ENCODE measurements at regions not wholly inside any gene's neighbourhood (a gene's known extent, or its start where the extent isn't known, plus 50 kb on each side); places are given as distances from the start of the nearest gene placed in this dataset.

GRCh38 chr1:55839626-55840025 is 624.5 kb upstream of the USP24 start:
- peak in 1 of 2 experiments; percentile 46 for DNase-seq

- no peak for DNase-seq
Observed at GRCh38 chr1:55839221-55839620, 624.1 kb upstream of the USP24 start.

- DNase-seq = no peak
Observed at GRCh38 chr1:55836086-55836485, 620.9 kb upstream of the USP24 start.

- DNase-seq = peak in 1 of 2 experiments; percentile 39
Observed at GRCh38 chr1:55833529-55834091, 618.4 kb upstream of the USP24 start.

GRCh38 chr1:55831759-55832158 is 616.6 kb upstream of the USP24 start:
- no peak for DNase-seq

GRCh38 chr1:55828044-55828443 is 612.9 kb upstream of the USP24 start:
- no peak for DNase-seq

- DNase-seq = no peak
Observed at GRCh38 chr1:55827350-55827749, 612.2 kb upstream of the USP24 start.

- peak; percentile 67 to 84 for DNase-seq
Observed at GRCh38 chr1:55826381-55827080, 611.4 kb upstream of the USP24 start.

- DNase-seq = no peak
Observed at GRCh38 chr1:55825461-55825860, 610.3 kb upstream of the USP24 start.

- no peak for DNase-seq
Observed at GRCh38 chr1:55824251-55824640, 609.1 kb upstream of the USP24 start.

GRCh38 chr1:55823541-55824250 is 608.5 kb upstream of the USP24 start:
- peak; percentile 5 to 11 for DNase-seq

- DNase-seq = no peak
Observed at GRCh38 chr1:55822891-55823290, 607.7 kb upstream of the USP24 start.

- no peak for DNase-seq
Observed at GRCh38 chr1:55821234-55821633, 606.1 kb upstream of the USP24 start.

GRCh38 chr1:55820501-55820900 is 605.3 kb upstream of the USP24 start:
- no peak for DNase-seq

- no peak for DNase-seq
Observed at GRCh38 chr1:55819011-55819410, 603.8 kb upstream of the USP24 start.

- DNase-seq = no peak
Observed at GRCh38 chr1:55816456-55817426, 601.6 kb upstream of the USP24 start.

GRCh38 chr1:55815745-55816455 is 600.7 kb upstream of the USP24 start:
- no peak for DNase-seq

GRCh38 chr1:55814967-55815366 is 599.8 kb upstream of the USP24 start:
- no peak for DNase-seq

GRCh38 chr1:55813618-55814017 is 598.5 kb upstream of the USP24 start:
- DNase-seq = no peak

- no peak for DNase-seq
Observed at GRCh38 chr1:55812281-55812680, 597.1 kb upstream of the USP24 start.

- no peak for DNase-seq
Observed at GRCh38 chr1:55808263-55808662, 593.1 kb upstream of the USP24 start.

- no peak for DNase-seq
Observed at GRCh38 chr1:55803429-55803828, 588.3 kb upstream of the USP24 start.
